DMS153 treated with DMSO at 0.1 percent for 48 hours (cell line): ENCODE measurements at regions not wholly inside any gene's neighbourhood (a gene's known extent, or its start where the extent isn't known, plus 50 kb on each side); places are given as distances from the start of the nearest gene placed in this dataset.

Experiments
- DNase-seq: peaks from one replicate; lab custom pipeline; 2025; ENCODE audit not compliant: unreplicated experiment; lab: John Stamatoyannopoulos, UW

GRCh38 chr2:58866040-58866439 is 624.9 kb upstream of the FANCL start:
- peak; percentile 74 for DNase-seq

DNA sequence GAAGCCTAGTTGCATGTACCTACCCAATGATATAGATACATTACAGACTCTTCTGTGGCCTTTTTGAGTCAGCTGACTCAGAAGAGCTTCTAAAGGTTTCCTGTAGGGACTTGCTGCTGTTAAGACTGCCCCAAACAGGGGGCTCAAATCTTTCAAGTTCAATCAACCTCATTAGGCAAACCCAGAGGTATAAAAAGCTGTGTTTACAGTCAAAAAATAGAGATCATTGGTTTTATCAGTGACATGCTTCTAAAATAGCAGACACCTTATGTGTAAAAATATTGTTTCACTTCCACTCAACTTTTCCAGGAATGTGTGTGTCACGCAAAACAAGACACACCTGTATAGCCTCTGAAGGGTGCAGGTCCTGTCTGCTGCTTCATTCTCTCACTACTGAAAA is 624.3 kb upstream of the FANCL start:
- DNase-seq: no peak

GRCh38 chr2:58862244-58862643 is 621.1 kb upstream of the FANCL start:
- DNase-seq: no peak

DNA sequence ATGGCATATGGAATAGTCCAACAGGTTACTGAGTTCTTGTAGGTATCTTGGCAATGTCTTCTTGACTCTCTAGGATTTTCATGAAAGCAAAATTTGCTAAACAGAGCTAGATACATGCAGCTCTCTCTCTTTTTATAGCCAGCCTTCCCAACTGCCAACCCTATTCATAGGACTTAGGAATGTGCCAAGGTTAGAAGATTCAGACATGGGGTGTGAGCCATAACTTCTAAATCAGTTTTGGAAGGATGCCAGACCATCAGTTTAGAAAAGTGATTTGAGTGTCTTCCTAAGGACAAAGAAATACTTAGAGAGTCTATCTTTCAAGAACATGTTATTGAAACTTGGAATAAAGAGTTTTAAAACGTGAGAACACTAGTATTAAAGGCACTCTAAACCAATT is 619.5 kb upstream of the FANCL start:
- DNase-seq: no peak

- no peak for DNase-seq
Measured at GRCh38 chr2:58856100-58856499, 615.0 kb upstream of the FANCL start.

DNA sequence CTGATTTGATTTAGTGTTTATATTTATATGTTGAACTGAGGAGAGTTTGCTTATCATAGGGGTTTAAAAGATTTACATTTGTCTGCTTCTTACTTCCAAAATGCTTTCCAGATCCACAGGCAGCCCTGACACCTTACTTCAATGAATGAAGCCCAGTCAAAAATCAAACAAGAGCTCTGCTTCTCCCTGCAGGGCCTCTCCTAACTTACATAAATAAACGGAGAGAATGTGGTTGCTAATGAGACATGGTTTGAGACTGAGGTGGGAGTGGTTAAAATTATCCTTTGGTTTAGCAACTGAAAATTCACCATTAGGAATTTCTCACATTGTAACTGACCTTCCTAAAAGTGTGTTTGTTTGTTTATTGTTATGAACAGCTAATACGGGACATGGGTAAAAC is 612.3 kb upstream of the FANCL start:
- DNase-seq: no peak

GRCh38 chr2:58852905-58853304 is 611.8 kb upstream of the FANCL start:
- no peak for DNase-seq

DNA sequence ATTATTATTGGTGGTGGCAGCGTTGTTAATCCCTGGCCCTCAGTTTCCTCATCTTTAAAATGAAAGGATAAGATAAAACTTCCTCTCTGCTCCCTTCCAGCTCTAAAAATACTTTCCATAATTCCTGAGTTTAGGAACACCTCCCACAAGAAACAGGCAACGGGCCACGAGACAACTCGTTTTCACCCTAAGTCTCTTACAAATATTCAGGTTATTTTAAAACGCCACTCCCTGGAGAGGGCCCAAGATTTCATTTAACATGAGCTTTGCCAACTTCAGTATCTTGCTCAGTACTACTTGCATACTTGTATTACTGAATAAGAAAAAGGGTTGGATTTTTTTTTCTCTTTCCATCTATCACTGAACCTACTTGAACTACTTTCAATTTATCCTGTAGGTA is 611.1 kb upstream of the FANCL start:
- no peak for DNase-seq

DNA sequence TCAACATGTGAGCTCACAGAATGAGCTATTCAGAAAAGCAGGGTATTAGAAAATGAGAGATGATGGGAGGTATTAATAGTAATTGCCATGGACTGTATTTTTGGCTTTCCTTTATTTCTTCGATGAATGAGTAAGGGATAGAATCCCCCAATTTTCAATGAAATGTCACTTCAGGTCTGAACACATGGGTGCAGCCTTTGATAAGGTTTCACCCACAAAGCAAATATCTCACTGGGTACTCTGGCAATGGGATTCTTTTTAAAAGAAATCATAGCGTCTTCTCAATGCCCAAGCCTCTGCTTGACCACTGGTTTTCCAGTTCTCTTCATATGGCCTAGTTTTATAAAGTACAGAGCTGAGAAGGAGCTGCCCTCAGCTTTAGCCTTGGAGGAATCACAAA is 610.5 kb upstream of the FANCL start:
- DNase-seq: no peak

DNA sequence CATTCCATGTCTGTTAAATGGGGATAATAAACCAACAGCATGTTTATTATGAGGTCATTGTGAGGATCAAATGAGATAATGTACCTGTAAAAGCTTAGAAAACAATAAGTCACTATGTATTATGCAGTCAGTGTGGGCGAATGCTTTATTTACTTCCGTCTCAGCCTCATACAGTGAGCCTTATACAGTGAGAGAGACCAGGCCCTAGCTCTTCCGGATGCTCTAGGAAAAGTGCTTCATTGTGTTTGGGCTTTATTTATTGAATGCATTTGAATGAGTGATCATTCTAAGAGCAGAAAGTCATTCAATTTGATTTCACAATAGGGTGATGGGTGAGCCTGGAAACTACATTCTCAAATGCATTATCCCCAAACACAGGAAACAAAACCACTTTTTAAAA is 603.9 kb upstream of the FANCL start:
- DNase-seq: peak; percentile 79

GRCh38 chr2:58842501-58843155 is 601.5 kb upstream of the FANCL start:
- DNase-seq: no peak

GRCh38 chr2:58834404-58834803 is 593.3 kb upstream of the FANCL start:
- no peak for DNase-seq

DNA sequence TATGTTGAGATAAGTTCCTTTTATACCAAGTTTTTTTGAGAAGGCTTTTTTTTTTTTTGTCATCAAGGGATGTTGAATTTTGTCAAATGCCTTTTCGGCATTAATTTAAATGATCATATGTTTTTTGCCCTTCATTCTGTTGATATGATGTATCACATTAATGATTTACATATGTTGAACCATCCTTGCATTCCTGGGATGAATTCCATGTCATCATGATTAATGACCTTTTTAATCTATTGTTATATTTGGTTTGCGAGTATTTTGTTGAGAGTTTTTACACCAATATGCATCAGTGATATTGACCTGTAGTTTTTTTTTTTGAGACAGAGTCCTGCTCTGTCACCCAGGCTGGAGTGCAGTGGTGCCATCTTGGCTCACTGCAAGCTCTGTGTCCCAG is 585.7 kb upstream of the FANCL start:
- no peak for DNase-seq

DNA sequence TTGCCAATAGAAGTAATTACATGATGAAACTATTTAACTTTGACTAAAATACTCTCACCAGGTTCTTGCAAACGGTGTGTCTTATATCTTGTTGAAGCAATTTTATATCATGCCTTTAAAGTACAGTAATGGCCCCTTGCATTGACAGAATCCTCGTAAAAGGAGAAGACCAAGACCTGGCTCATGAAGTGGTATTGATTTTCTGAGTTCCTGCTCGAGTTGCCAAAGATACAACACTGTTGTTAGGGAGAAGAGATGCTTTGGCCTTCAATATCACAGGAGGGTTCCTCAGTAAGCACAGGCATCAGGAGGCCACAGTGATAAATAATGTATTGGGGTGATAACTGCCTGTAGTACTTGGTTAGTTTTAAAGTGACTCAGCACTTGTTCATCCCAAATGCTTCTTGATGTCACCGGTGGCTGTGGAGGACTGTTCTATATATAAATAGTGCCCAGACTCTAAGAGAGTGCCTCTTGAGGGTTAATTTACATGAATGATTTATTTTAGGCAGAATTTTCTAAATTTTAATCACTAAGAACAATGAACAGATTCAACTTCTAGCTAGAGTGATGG is 571.7 kb upstream of the FANCL start:
- DNase-seq: no peak

GRCh38 chr2:58805126-58805525 is 564.0 kb upstream of the FANCL start:
- no peak for DNase-seq

DNA sequence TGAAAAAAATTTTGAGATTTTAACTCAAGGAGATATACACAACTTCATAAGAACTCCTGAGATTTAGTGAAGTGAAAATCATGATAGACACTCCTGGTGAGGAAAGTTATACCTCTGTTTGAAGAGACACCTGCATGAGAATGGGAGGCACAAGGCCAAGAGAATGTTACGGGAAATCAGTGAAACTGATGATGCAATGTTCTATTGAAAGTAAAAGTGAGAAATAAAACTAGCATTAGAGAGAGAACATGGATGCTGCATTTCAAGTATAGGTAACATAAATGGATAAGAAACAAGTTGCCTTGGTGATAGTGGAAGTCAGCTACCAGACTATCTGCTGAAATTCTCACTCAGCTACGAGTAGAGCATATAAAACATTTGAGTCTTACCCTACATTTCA is 562.1 kb upstream of the FANCL start:
- DNase-seq: no peak

DNA sequence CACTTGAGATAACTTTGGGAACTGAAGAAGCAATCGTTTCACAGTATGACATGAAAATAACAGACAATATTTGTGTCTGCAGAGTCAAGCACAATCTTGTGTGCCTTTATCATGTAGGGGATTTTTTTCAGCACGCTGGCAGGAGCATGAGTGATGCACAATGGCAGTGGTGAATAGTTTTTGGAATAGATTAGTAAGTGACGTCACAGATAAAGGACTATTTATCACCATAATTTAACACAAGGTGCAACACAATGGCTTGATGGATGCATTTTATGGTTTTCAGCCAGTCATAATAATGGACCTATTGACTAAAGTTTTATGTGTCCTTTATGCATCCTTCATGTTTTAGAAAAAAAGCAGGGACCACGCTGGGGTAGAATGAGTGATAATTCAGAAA is 559.8 kb upstream of the FANCL start:
- no peak for DNase-seq

GRCh38 chr2:58798676-58799208 is 557.6 kb upstream of the FANCL start:
- no peak for DNase-seq

GRCh38 chr2:58796239-58796910 is 555.2 kb upstream of the FANCL start:
- no peak for DNase-seq

DNA sequence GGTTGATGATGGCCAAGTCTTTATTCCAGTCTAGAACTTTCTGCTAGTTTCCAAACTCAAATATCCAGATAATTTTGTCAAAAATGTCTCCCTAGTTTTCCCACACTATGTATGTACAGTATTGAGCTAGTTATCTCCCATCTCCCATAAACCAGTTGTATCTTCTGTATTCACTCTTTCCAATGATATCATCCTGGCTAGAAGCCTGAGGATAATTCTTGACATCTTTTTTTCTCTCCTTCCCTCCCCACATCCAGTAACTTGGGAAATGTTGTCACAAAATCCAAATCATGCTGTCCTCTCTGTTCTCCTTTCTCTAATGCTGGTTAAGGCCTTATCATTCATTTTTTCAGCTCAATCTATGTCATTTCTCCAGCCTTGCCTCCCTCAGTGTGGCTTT is 553.8 kb upstream of the FANCL start:
- DNase-seq: no peak

GRCh38 chr2:58794103-58794502 is 553.0 kb upstream of the FANCL start:
- DNase-seq: no peak

- no peak for DNase-seq
Measured at GRCh38 chr2:58788402-58788801, 547.3 kb upstream of the FANCL start.
